Left ventricle myocardium inferior (tissue), 1 donor: ENCODE measurements at regions not wholly inside any gene's neighbourhood (a gene's known extent, or its start where the extent isn't known, plus 50 kb on each side); places are given as distances from the start of the nearest gene placed in this dataset.

Experiments used
- DNase-seq: peaks from one replicate; pipeline ENCODE4 v3.0.0-alpha.2; 2020
- H3K27ac ChIP-seq: fragments of 200-600 bp; replicated peaks from 2 replicates; pipeline ENCODE4 v1.8.0; 2021
- H3K27me3 ChIP-seq: fragments of 200-600 bp; 2 replicates; pipeline ENCODE4 v1.8.0; 2021; ENCODE audit warnings: low read depth
- H3K36me3 ChIP-seq: fragments of 200-600 bp; 2 replicates; pipeline ENCODE4 v1.8.0; 2021
- H3K4me1 ChIP-seq: fragments of 200-600 bp; 2 replicates; pipeline ENCODE4 v1.8.0; 2021
- H3K4me3 ChIP-seq: fragments of 200-600 bp; 2 replicates; pipeline ENCODE4 v1.8.0; 2021; ENCODE audit warnings: mild to moderate bottlenecking, moderate library complexity
- H3K9me3 ChIP-seq: fragments of 200-600 bp; replicated peaks from 2 replicates; pipeline ENCODE4 v1.8.0; 2021
- CTCF ChIP-seq: fragments of 200-600 bp; IDR thresholded peaks from 2 replicates; pipeline ENCODE4 v1.8.0; 2021; ENCODE audit warnings: antibody characterized with exemption, mild to moderate bottlenecking, borderline replicate concordance
- intact Hi-C: fragments of 100-400 bp; cut with micrococcal nuclease; formaldehyde crosslinking; loops from one replicate; pipeline ENCODE4 v1.11.0; 2022
- donor health status: DM: no; HTN: yes; CAD: no; lungs with severe emphysema.

GRCh38 chr6:169058634-169059033 lies 195.0 kb downstream of the THBS2 start:
- no peak for DNase-seq
- Histone ChIP-seq H3K27ac (no peak overlapping the region), H3K9me3 (peaks cover 39% of the 10 kb centered on the region), H3K4me3 (no peak overlapping the region), H3K4me1 (no peaks in the 10 kb centered on the region), H3K36me3 (no peaks in the 10 kb centered on the region), H3K27me3 (no peaks in the 10 kb centered on the region)
- no peak for TF ChIP-seq CTCF
- intact Hi-C loops = no loop called here

- Histone ChIP-seq H3K27ac (no peak overlapping the region), H3K27me3 (no peaks in the 10 kb centered on the region), H3K9me3 (peaks cover 16% of the 10 kb centered on the region), H3K4me3 (no peak overlapping the region), H3K4me1 (no peaks in the 10 kb centered on the region), H3K36me3 (no peaks in the 10 kb centered on the region)
- TF ChIP-seq CTCF = no peak
- intact Hi-C loops = no loop called here
- no peak for DNase-seq
Measured at GRCh38 chr6:169052462-169052861, 201.2 kb downstream of the THBS2 start.

- DNase-seq = no peak
- Histone ChIP-seq H3K4me3 (no peak overlapping the region), H3K27ac (no peak overlapping the region), H3K27me3 (no peaks in the 10 kb centered on the region), H3K4me1 (no peaks in the 10 kb centered on the region), H3K9me3 (peaks cover 13% of the 10 kb centered on the region), H3K36me3 (no peaks in the 10 kb centered on the region)
- intact Hi-C loops = no loop called here
- TF ChIP-seq CTCF = no peak
Measured at GRCh38 chr6:169051371-169051770, 202.3 kb downstream of the THBS2 start.

- no peak overlapping the region for H3K4me3 ChIP-seq
- H3K36me3 ChIP-seq = no peaks in the 10 kb centered on the region
- no peaks in the 10 kb centered on the region for H3K27me3 ChIP-seq
- no peaks in the 10 kb centered on the region for H3K4me1 ChIP-seq
- no peak overlapping the region for H3K27ac ChIP-seq
- no peak for DNase-seq
- H3K9me3 ChIP-seq = no peaks in the 10 kb centered on the region
- no peak for TF ChIP-seq CTCF
- intact Hi-C loops = no loop called here
Measured at GRCh38 chr6:169048865-169049205, 204.8 kb downstream of the THBS2 start.

- no peaks in the 10 kb centered on the region for H3K4me1 ChIP-seq
- intact Hi-C loops = no loop called here
- H3K4me3 ChIP-seq = no peak overlapping the region
- H3K27me3 ChIP-seq = no peaks in the 10 kb centered on the region
- H3K27ac ChIP-seq = no peak overlapping the region
- H3K9me3 ChIP-seq = no peaks in the 10 kb centered on the region
- TF ChIP-seq CTCF = no peak
- H3K36me3 ChIP-seq = no peaks in the 10 kb centered on the region
- no peak for DNase-seq
Measured at GRCh38 chr6:169048185-169048864, 205.3 kb downstream of the THBS2 start.

GRCh38 chr6:169047345-169047744 lies 206.3 kb downstream of the THBS2 start:
- TF ChIP-seq CTCF = no peak
- no peaks in the 10 kb centered on the region for H3K36me3 ChIP-seq
- no peaks in the 10 kb centered on the region for H3K27me3 ChIP-seq
- H3K27ac ChIP-seq = no peak overlapping the region
- DNase-seq = no peak
- H3K9me3 ChIP-seq = no peaks in the 10 kb centered on the region
- H3K4me1 ChIP-seq = no peaks in the 10 kb centered on the region
- H3K4me3 ChIP-seq = no peak overlapping the region
- intact Hi-C loops = no loop called here
